AG10803 (cell line): ENCODE measurements at regions not wholly inside any gene's neighbourhood (a gene's known extent, or its start where the extent isn't known, plus 50 kb on each side); places are given as distances from the start of the nearest gene placed in this dataset.

Source experiments
- DNase-seq: peaks from one replicate; pipeline ENCODE4 v3.0.0; 2010; ENCODE audit warnings: low read depth
- H3K4me3 ChIP-seq: 2 replicates; pipeline ENCODE4 v1.5.1; 2011; ENCODE audit warnings: mild to moderate bottlenecking, low read length, control low read depth
- TF ChIP-seq, protein P1 (sequence below): conservative IDR thresholded peaks from 2 replicates; pipeline ENCODE4 v1.5.1; 2011; ENCODE audit warnings: mild to moderate bottlenecking, low read length, control low read depth, inconsistent platforms

DNA sequence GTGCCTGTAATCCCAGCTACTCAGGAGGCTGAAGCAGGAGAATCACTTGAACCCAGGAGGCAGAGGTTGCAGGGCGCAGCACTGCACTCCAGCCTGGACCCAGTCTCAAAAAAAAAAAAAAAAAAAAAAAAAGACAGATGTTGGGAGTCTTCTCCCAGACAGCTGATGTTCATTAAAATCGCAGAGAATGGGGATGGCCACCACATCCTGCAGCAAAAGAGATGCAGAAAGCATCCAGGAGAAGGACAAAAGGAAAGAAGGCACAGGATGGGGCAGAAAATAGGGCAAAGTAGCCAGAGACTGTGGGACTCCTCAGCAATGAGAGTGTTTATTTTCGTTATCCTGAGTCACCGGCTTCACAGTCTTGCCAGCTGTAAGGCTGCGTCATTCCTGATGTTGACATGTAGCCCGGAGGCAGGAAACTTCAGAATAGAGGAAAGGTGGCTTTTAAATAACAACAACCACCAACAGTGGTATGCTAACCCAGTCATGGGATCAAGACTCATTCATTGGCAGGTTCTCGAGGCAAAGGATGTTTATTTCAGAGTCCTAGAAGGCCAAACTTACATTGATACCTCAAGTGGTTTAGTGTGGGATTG, 149.5 kb upstream of the SVIL start:
- peak; percentile 98 for DNase-seq
- no peak overlapping the region; the same call in 1 of the 2 replicates for H3K4me3 ChIP-seq
- TF ChIP-seq, protein P1, sequence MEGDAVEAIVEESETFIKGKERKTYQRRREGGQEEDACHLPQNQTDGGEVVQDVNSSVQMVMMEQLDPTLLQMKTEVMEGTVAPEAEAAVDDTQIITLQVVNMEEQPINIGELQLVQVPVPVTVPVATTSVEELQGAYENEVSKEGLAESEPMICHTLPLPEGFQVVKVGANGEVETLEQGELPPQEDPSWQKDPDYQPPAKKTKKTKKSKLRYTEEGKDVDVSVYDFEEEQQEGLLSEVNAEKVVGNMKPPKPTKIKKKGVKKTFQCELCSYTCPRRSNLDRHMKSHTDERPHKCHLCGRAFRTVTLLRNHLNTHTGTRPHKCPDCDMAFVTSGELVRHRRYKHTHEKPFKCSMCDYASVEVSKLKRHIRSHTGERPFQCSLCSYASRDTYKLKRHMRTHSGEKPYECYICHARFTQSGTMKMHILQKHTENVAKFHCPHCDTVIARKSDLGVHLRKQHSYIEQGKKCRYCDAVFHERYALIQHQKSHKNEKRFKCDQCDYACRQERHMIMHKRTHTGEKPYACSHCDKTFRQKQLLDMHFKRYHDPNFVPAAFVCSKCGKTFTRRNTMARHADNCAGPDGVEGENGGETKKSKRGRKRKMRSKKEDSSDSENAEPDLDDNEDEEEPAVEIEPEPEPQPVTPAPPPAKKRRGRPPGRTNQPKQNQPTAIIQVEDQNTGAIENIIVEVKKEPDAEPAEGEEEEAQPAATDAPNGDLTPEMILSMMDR: no peak

GRCh38 chr10:29783201-29783947, 148.6 kb upstream of the SVIL start:
- TF ChIP-seq, protein P1: no peak
- no peak for DNase-seq
- no peak overlapping the region for H3K4me3 ChIP-seq

- TF ChIP-seq, protein P1: no peak
- H3K4me3 ChIP-seq: no peak overlapping the region
- DNase-seq: no peak
Observed at GRCh38 chr10:29780639-29781038, 145.9 kb upstream of the SVIL start.

DNA sequence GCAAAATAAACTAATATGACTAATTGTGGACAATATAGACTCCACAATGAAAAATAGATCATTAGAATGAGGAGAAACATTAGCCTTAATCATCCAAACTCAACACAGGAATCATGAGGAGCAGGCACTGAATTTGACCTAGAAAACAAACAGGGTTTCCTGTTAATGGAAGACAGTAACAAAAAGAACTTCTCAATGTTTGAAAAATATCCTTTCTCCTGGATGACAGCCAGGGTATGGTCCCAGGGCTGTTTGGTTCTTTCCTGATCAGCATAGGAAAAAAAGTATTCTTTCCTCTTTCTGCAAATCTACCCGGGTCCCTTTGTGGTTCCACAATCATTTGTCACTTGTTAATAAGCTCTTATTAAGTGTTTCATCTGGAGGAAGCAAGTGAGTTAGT, 145.3 kb upstream of the SVIL start:
- TF ChIP-seq, protein P1: no peak
- DNase-seq: no peak
- no peak overlapping the region for H3K4me3 ChIP-seq

DNA sequence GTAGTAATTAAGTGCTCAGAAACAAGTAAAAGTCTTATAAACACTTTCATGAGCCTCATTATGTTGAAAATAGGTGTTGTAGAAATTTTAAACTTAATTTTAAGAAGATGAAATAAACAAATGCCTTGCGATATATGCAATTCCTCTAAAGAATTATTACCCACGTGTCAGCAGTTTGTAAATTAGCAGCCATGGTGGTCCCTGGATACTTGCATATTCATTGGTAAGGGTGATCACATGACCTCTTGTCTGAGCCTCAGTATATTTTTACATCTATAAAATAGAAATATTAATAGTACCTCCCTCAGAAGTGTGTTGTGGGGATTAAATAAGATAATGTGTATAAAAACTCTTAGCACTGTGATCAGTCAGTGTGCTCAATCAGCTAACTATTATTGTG, 141.5 kb upstream of the SVIL start:
- no peak for DNase-seq
- H3K4me3 ChIP-seq: no peak overlapping the region
- TF ChIP-seq, protein P1: no peak

DNA sequence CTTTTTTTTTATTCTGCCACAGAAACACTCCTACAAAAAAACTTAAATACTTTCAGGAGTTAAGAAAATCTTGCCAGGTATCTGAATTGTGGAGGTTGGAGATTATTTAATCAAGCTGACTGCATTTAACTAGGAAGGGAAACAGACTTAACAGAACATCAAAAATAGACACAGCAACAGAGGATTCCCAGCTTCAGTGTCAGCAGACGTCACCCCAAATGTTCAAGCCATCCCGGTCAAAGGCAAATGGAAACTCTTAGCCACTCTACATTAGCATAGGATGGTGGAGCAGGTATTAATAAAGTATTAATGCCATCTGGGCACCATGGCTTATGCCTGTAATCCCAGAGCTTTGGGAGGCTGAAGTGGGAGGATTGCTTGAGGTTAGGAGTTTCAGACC, 139.7 kb upstream of the SVIL start:
- H3K4me3 ChIP-seq: no peak overlapping the region
- TF ChIP-seq, protein P1: no peak
- no peak for DNase-seq

GRCh38 chr10:29773675-29774091, 138.9 kb upstream of the SVIL start:
- TF ChIP-seq, protein P1: no peak
- DNase-seq: no peak
- H3K4me3 ChIP-seq: no peak overlapping the region
